B cell (primary cell): ENCODE measurements at regions not wholly inside any gene's neighbourhood (a gene's known extent, or its start where the extent isn't known, plus 50 kb on each side); places are given as distances from the start of the nearest gene placed in this dataset.

Source experiments
- CTCF ChIP-seq: fragments of 200-600 bp; IDR thresholded peaks from one replicate; pipeline ENCODE4 v1.8.0; 2022; ENCODE audit warnings: antibody characterized with exemption, mild to moderate bottlenecking
- EZH2 ChIP-seq: IDR thresholded peaks from 2 replicates; pipeline ENCODE4 v1.6.1; 2012; ENCODE audit warnings: borderline replicate concordance, low read depth, mild to moderate bottlenecking, moderate library complexity, low read length; ENCODE audit not compliant: insufficient read depth, poor library complexity, severe bottlenecking

- no peak for TF ChIP-seq CTCF
- TF ChIP-seq EZH2, result no peak
These were observed 108.5 kb downstream of the PTGS2 start for GRCh38 chr1:186571771-186572170.
